Effector CD8-positive, alpha-beta T cell (primary cell): ENCODE measurements at regions not wholly inside any gene's neighbourhood (a gene's known extent, or its start where the extent isn't known, plus 50 kb on each side); places are given as distances from the start of the nearest gene placed in this dataset.
"Not testable (repeated sequence)": the region's sequence is repeated elsewhere in the genome, so short reads cannot be mapped to it uniquely, and the experiment has no call there.

ENCODE experiments used
- DNase-seq: peaks from one replicate; lab custom pipeline; 2025; lab: John Stamatoyannopoulos, UW

DNA sequence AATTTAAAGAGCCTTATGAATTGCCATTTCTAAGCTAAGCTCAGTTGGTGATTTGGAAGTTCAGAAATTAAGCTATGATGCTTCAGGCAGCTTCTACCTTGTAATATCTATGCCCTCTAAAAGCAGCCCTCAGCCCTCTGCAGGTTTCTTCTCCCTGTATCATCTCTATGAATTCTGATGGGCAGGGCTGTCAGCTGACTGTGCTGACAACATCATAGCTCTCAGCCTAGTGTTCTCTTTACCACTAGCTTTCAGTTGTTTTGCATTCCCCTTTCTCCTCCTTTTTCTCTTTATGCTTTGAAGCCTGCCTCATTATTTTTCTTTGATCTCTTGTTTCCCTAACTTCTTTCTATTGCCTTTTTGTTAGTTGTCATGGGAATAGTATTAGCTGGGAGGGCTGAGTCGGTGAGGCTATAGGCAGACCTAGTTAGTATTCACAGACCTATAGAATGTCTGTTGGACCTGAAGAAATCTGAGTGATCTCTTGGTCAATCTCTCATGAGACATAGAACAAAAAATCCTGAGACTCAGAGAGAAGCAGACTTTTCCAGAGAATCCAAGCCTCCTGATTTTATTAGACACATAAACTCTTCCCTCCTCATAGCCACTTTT is 535.4 kb downstream of the RAB38 start:
- DNase-seq = no peak

DNA sequence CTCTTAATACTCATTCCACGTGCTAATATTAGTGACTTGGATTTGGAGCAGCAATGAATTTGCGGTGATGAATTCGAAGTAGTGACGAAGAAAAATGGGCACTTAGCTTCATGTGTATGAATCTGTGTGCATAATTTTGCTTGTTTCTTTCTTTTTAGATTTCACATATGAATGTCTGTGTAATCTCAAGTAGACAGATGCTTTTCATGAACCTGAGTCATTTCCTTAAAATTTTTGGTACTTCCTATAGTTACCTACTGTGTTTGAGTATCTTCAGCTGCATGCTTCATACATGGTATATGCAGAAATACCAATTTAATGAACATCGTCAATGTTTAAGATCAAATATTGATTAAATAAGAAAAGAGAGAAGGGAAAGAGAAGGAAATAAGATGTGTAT is 540.2 kb downstream of the RAB38 start:
- no peak for DNase-seq

DNA sequence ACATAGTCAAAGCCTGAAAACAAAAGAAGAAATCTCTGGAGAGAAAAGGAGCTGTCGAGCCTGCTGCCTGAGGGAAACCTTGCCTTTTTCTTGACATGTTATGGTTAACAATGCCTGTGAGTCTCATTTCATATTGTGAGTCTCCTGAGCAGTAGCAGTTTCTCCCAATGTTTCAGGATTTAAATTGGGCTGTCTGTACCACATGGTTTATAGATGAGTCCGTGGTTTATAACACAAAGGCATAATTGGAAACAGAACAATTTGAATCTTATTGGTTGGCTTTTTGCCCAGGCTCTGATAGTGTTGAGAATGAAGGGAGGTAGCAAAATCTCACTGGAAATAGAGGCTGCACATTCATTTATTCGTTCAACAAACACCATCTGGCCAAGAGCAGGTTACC is 540.9 kb downstream of the RAB38 start:
- no peak for DNase-seq

DNA sequence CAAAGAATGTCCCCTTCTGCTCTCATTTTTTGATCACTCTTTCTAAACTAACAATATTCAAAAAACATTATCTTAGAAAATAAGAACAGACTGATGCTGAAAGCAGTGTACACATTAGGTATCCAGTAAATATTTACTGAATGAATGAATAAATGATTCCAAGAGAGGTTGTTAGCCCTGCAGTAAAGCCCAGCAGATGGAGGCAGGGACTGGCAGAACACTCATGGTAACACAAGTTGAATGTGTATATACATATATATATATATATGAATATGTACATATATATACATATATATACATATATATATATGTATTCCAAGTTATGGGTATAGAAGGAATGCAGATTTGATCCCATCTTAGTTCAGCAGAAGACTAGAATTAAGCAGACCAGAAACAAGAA is 546.3 kb downstream of the RAB38 start:
- no peak for DNase-seq

DNA sequence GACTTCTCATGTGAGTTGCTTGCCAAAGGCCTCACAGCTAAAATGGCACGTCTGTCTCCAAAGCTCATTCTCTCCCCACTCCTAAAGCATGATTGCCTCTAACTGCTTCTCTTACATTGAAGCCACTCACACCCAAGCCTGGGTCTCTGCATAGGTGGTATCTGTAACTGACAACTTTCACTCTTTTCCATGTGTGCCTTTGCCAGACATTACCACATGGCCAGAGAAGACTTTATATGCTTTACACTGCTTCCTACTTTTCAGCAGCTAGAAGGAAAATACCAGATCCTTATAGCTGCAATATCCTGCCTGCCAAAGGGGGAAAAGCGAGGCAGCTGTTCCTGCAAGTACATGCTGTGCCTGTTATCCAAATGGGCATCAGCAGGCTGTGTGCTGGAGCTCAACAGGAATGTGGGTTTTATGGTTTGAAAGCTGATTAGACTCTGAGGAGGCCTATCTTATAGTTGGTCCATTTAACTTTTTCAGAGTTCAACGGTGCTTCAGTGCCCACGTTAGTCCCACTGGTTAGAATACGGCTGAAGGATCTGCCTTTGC is 547.1 kb downstream of the RAB38 start:
- no peak for DNase-seq

DNA sequence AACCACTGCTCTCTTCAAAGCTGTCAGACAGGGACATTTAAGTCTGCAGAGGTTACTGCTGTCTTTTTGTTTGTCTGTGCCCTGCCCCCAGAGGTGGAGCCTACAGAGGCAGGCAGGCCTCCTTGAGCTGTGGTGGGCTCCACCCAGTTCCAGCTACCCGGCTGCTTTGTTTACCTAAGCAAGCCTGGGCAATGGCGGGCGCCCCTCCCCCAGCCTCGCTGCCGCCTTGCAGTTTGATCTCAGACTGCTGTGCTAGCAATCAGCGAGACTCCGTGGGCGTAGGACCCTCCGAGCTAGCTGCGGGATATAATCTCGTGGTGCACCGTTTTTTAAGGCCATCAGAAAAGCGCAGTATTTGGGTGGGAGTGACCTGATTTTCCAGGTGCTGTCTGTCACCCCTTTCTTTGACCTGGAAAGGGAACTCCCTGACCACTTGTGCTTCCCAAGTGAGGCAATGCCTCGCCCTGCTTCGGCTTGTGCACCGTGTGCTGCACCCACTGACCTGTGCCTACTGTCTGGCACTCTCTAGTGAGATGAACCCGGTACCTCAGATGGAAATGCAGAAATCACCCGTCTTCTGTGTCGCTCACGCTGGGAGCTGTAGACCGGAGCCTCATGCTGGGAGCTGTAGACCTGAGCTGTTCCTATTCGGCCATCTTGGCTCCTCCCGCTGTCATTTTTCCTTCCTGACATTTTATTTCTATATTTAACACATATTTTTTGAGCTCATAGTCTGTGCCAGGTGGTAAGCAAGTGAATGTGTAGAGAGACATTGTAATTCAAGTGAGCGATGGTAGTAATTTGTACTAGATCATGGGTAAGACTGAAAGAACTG is 551.5 kb downstream of the RAB38 start:
- DNase-seq = not testable (repeated sequence)

DNA sequence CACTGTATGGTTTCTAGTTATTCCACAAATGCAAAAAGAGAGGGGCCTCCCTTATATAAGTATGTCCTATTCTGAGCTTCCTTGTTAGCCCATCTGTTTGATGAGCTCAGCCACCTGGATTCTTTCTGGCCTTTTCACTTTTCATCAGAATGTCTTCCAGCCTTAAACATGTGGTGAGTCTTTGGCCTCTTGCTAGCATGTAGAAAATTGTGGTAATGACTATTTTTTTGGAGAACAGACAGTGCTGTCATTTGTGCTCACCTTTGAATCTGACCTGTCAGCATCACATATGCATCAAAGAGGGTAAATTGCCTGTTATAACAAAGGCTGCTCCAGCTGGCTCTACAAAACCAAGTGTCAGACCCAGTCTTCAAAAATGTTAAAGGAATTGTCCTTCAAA is 558.7 kb downstream of the RAB38 start:
- no peak for DNase-seq

DNA sequence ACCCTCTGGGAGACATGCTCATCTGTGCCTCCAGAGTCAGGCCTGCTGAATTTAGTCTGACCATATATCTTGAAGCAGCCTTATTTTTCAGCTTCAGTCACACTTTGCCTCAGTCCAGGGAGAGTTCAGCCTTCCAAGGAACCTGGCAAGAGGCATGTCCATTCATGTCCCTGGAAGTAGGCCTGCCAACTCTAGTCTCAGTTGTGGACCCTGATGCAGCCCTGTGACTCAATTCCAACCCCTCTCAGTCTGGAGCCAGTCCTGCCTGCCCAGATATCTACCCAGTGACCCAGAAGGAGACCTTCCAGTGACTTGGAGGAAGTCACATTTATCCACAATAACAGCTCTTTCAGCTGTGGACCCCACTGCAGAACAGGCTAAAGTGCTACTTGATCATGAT is 566.6 kb downstream of the TMEM135 start:
- no peak for DNase-seq

DNA sequence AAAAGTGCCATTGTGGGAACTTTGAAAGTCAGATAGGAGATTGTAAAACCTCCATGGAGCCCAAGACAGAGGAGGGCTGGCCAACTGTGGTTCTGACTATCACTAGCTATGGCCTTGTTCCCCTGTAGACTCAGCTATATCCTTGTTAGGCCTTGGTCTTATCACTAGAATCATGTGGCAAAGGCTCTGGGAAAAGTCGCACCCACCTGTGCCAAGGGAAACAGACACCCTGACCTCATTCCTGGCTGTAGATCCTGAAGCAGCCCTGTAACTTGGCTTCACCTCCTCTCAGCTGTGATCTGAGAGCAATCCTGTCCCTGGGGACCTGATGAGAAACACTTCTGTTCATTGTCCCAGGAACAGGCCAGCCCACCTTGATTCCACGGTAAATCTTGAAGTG is 566.2 kb downstream of the TMEM135 start:
- DNase-seq = no peak

DNA sequence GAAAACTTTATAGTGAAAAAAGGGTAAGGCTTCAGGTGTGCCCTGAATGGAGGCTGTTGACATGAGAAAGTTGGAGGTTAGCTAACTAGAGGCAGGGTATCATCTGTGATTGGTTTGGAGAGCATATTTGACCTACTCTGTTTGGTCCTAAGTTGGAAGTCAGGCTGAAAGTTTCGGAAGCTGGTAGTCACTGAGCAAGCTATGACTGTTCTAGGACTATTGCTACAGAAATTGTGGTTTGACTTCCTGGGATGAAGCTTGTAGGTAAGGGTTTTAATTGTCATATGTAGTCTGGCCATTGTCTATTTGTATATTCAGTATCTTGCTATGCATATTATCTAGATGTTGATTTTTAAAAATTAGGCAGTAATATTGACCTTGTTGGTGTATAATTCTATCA is 565.0 kb downstream of the TMEM135 start:
- DNase-seq = no peak

DNA sequence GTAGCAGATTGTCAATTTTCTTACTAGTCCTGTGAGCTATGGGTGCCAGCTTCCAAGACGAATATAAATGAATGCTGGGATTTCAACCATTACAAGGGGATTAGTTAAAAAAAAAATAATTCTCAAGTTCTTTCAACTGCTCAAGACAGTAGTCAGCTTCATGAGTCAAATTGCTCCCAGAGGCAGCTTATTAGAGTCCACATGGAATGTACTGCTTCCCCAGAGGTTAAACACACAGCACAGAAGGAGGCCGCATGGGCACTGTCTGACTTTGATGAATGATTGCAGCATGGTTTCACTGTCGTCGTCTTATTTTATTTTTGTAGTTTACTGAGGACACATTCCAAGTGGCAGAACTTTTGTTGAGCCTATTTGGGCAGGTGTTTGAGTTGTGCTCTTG is 563.2 kb downstream of the TMEM135 start:
- no peak for DNase-seq

DNA sequence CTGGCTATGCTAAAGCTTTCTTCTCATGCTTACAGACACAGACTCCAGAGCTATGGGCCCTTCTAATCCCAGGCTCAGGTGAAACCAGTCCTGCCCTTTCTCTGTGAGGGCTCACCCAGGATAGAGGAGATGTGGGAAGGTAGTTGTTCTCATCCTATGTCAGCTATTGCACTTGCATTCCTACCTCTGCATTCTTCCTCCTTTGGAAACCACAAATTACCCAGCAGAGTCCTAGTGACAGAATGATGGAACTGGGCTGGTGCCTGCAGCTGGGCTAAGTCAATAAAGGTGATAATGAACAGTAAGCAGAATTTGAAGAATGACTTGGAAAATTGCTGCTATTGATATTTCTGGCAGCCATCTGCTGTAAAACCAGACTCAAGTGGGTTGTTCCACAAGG is 560.0 kb downstream of the TMEM135 start:
- DNase-seq = no peak

DNA sequence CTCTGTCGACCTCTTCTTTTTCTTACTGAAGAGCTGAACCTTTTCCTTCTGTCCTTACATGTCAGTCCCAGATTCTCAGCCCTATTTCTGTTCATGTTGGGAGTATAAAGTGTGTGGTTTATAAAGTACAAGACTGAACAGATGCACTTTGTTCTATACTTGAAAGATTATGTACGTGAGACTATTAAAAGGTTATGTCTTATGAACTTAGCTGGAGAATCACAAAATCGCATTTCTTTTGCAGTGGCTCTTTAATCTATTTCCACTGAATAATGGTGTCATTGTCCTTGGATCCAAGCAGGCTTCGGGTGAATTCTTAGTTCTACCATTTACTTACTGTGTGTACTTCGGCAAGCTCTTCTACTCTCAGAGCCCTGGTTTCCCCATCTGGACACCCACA is 558.4 kb downstream of the TMEM135 start:
- DNase-seq = no peak

DNA sequence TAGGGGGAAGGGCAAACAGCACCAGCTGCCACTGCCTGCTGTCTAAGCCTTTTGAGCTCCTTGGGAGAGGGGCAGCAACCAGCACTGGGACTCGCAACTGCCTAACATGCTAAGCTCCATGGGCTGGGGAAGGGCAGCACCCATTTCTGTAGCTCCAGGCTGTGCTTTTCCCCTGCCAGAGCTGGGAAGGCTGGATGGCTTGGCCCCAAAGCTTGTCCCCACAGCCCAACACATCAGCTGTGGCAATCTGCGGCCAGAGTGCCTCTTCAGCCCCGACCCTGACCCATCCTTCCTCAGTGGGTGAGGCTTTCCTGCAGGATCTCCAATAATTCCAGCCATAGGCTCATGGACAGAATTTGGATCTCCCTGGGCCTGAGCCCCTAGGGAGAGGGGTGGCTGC is 551.3 kb downstream of the TMEM135 start:
- no peak for DNase-seq

DNA sequence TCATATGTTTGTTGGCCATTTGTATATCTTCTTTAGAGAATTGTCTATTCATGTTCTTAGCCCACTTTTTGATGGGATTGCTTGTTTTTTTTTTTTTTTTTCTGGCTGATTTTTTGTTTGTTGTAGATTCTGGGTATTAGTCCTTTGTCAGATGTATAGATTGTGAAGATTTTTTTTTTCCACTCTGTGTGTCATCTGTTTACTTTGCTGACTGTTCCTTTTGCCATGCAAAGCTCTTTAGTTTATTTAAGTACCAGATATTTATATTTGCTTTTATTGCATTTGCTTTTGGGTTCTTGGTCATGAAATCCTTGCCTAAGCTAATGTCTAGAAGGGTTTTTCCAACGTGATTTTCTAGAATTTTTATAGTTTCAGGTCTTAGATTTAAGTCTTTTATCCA is 547.9 kb downstream of the TMEM135 start:
- not testable (repeated sequence) for DNase-seq

DNA sequence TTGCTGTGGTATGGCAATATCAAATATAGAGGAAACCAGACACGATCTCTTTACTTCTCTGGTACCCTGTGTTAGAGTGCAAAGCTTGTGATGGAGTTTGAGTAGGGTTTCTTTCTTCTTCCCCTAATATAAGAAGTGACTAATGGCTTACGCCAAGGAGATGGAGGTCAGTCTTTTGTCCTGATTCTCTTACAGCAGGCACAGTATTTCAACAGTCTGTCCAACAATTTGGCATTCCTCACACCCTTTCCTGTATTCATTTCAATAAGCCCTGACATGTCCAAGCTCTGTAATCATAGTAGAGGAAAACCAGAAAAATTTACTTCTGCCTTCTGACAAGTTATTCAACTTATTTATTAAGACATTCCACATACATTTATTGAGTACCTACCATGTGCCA is 546.2 kb downstream of the TMEM135 start:
- no peak for DNase-seq

DNA sequence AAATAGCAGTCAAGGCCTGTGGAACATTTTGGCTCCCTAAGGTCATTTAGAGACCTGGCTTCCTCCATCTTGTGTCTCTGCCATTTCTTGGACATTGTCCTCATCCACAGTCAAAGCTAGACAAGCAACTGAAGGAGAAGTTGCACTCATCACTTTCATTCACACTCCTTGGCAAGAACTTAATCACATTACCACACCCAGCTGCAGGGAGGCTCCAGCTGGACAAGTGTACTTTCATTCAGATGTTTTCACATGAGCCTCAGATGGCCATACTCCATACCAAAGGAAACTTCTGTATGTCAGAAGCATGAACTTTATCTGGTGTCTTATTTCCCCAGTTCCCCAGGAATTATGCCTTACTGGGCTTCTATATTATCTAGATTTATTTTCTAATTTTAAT is 537.4 kb downstream of the TMEM135 start:
- no peak for DNase-seq

DNA sequence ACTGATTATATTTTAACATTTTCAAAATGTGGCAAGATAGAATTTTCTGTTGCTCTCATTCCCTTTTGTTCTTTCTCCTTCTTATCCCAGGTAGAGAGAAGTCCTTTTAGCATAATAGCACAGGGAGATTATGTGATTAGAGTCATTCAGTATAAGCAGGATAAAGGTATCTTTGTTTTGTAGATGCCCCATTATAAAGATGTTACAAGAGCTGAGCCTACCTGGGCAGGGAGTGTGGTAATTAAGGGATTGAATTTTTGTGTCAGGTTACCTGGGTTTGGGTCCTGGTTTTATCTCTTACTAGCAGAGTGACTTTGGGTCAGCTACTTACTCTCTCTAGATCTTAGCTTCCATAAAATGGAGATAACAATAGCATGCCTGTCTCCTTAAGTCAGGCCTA is 536.5 kb downstream of the TMEM135 start:
- no peak for DNase-seq

DNA sequence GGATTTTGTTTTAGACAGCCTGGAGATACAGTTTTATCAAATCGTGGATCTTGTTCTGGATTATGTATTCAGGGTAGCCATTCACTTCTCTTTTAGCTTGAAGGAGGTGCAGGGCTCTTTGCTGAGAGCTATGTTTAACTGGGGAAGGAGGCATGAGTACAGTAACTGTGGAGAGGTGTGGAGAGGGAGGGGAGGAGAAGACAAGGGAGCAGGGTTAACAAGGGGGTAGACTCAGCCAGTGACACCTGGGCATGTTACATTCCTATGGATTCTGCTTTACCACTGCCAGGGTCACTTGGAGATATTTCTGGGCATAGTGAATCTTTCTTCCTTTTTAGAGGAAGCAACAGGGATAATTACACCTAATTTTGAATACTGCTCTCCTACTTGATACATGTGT is 536.0 kb downstream of the TMEM135 start:
- DNase-seq = no peak

DNA sequence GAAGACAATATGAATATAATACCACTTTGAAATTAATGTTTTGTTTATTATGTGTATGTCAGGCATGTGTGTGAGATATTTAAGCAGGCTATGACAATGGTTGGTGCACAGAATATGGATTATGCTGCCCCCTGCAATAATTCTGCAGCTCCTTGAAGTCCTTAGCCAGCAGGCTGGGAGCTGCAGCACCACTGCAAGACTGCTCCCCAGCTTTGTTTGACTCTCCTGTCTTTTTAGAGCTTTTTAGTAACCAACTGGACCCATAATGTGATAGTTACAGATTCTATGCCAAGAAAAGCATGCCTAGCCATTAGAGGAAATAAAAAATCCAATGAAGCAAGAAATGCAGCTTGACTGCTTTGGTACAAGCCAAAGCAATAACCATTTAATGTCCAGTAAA is 535.1 kb downstream of the TMEM135 start:
- DNase-seq = no peak

DNA sequence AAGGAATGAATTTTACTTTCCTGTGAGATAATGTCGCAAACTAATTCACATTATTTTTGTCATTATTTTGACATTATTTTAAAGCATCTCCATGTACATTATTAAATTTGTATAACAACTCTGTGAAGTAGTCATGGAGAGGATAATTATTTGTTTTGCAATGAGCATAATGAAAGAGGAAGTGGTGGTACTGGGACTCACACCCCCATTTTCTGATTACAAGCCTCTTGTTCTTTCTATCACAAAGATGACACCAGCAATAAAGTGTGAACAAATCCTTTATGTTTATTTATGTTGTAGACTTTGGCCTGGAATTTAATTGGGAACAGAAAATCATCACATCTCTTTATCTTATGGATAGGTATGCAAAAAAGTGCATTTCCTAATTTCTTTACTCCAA is 522.6 kb downstream of the TMEM135 start:
- no peak for DNase-seq

DNA sequence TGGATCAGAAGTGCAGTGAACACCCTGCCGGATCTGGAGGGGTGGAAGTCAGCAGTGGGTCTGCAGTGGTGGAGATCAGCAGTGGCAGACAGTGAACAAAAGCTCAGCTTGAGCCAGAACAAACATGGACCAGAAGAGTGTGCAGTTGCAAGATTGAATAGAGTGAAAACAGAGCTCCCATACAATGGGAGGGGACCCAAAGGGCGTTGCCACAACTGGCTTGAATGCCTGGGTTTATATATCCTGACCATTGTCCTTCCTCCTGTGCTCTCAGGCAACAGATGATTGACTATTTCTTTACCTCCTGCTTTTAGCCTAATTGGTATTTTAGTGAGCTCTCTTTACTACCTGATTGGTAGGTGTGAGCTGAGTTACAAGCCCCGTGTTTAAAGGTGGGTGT is 522.1 kb downstream of the TMEM135 start:
- not testable (repeated sequence) for DNase-seq

DNA sequence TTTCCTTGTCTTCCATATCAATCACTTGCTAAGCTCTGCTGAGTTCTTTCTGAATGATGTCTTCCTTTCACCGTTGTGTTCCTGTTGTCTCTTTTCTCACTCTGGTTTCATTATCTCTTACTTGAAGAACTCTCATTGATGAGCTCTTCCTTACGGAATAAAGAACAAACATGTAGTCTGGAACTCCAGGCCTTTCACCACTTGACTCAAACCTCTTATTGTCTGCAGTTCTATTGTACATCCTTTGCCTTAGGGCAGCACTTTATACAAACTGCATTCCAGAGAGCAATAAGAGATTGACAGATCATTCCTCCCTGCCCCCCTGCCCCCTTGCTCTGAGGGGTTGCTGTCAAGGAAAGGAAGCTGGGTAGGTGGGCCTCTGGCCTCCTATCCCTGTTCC is 517.4 kb downstream of the TMEM135 start:
- DNase-seq = no peak

DNA sequence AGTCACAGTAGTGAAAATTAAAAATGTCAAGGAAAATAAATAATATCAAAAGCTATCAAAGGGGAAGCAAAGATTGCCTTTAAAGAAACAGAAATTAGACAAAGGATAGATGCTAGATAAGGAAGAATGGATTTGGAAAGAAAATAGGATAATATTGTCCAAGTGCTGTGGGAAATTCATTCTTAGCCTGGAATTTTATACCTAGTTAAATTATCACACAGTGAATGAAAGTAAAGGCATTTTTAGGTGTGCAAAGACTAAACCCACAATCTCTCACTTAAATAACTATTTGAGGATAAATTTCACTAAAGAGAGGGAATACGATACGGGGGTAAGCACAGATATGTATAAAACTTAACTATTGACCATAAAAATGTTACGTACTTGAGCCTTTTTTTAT is 511.1 kb downstream of the TMEM135 start:
- no peak for DNase-seq
